ENCODE measurements at regions not wholly inside any gene's neighbourhood (a gene's known extent, or its start where the extent isn't known, plus 50 kb on each side); places are given as distances from the start of the nearest gene placed in this dataset.
"Not testable (repeated sequence)": the region's sequence is repeated elsewhere in the genome, so short reads cannot be mapped to it uniquely, and the experiment has no call there.

- TF ChIP-seq CTCF (IDR thresholded peaks at IDR 0.05), result no peak
- DNase-seq (ENCODE audit: low spot score), result no peak
- no peak overlapping the region for H3K27ac ChIP-seq
- no peak overlapping the region for H3K4me3 ChIP-seq
Measured at GRCh38 chr13:109326601-109327000, 459.8 kb downstream of the IRS2 start.

- no peak for DNase-seq (ENCODE audit: low spot score)
- no peak for TF ChIP-seq CTCF (IDR thresholded peaks at IDR 0.05)
- H3K27ac ChIP-seq, result no peak overlapping the region
- no peak overlapping the region for H3K4me3 ChIP-seq
Measured at GRCh38 chr13:109323338-109323737, 463.0 kb downstream of the IRS2 start.

GRCh38 chr13:109318945-109319590, 467.3 kb downstream of the IRS2 start:
- no peak for DNase-seq (ENCODE audit: low spot score)
- H3K27ac ChIP-seq, result no peak overlapping the region
- TF ChIP-seq CTCF (IDR thresholded peaks at IDR 0.05), result no peak
- no peak overlapping the region for H3K4me3 ChIP-seq

GRCh38 chr13:109315481-109315880, 470.9 kb downstream of the IRS2 start:
- no peak for TF ChIP-seq CTCF (IDR thresholded peaks at IDR 0.05)
- no peak for DNase-seq (ENCODE audit: low spot score)
- no peak overlapping the region for H3K4me3 ChIP-seq

GRCh38 chr13:109314101-109314500, 472.3 kb downstream of the IRS2 start:
- DNase-seq (ENCODE audit: low spot score), result no peak
- no peak for TF ChIP-seq CTCF (IDR thresholded peaks at IDR 0.05)
- Histone ChIP-seq H3K4me3 (no peak overlapping the region), H3K27ac (no peak overlapping the region)

More at GRCh38 chr13:109315481-109315880, 470.9 kb downstream of the IRS2 start:
- no peak overlapping the region for H3K27ac ChIP-seq

GRCh38 chr13:109312399-109312798, 474.0 kb downstream of the IRS2 start:
- no peak for TF ChIP-seq CTCF (IDR thresholded peaks at IDR 0.05)

GRCh38 chr13:109311431-109311976, 474.9 kb downstream of the IRS2 start:
- DNase-seq (ENCODE audit: low spot score), result not testable (repeated sequence)

More at GRCh38 chr13:109312399-109312798, 474.0 kb downstream of the IRS2 start:
- no peak overlapping the region for H3K27ac ChIP-seq
- DNase-seq (ENCODE audit: low spot score), result no peak
- no peak overlapping the region for H3K4me3 ChIP-seq

More at GRCh38 chr13:109311431-109311976, 474.9 kb downstream of the IRS2 start:
- H3K4me3 ChIP-seq, H3K27ac ChIP-seq: not testable (repeated sequence)
